HG02798 (cell line): ENCODE measurements at regions not wholly inside any gene's neighbourhood (a gene's known extent, or its start where the extent isn't known, plus 50 kb on each side); places are given as distances from the start of the nearest gene placed in this dataset.

ENCODE experiments used
- ATAC-seq: cut with Tn5 transposase; IDR thresholded peaks from one replicate; pipeline ENCODE4 v1.9.1; 2021; ENCODE audit warnings: mild to moderate bottlenecking; ENCODE audit not compliant: unreplicated experiment, poor library complexity

GRCh38 chr20:23282546-23282945 is 68.0 kb upstream of the NXT1 start:
- no peak for ATAC-seq

- no peak for ATAC-seq
Measured at GRCh38 chr20:23282111-23282510, 68.5 kb upstream of the NXT1 start.

- no peak for ATAC-seq
Measured at GRCh38 chr20:23279836-23280235, 70.8 kb upstream of the NXT1 start.

GRCh38 chr20:23278172-23278571 is 72.4 kb upstream of the NXT1 start:
- no peak for ATAC-seq

- no peak for ATAC-seq
Measured at GRCh38 chr20:23277316-23277715, 73.3 kb upstream of the NXT1 start.

DNA sequence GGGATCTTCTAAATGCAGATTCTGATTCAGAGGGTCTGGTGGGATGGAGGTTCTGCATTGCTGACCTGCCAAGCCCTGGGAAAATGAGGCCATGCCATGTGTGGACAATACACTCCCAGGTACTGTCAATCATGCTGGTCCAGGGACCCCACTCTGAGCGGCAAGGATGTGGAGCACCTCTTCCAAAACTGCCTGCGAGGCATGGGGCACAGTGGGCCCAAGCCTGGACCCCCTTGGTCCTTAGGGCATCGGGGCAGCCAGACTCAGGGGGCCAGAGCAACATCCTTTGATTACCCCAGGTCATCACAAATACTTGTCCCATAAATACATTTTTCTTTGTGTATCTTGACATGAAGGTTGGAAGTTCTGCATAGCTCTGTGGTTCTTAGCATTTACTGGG is 76.8 kb upstream of the NXT1 start:
- ATAC-seq, result no peak

DNA sequence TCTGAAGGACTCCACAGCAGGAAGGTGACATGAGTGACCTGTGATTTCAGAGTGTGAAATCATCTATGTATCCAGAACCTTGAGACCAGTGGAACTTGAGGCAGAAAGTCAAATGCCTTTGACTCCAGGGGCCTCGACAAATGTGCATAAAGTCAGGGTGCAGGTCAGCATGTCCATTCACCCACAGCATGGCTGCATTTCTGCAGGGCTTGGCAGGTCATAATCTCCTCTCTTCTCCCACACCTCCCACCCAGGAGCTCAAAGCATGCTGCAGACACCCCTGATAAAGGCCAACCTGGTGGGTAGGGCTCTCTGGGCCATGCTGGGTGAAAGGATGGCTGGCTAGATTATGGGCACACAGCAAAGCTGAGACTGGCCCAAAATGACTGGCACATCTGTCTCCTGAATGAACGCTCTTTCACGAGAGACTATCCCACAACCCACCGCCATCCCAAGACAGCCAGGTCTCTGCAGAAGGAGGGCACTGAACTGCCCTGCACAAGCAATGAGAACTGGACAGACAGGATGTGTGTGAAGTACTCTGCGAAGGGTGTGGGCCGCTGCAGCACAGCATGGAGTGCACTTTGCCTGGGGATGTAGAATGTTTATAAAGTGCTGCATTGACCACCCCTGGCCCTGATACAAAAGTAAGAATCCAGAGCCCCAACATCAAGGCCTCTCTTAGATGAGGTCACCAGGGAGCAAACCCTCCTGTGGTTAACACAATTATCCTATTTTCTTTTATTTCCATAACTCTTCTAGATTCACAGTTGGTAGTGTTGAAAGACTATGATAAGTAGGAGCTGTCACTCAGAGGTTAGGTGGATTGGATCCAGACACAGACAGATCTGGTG is 78.2 kb upstream of the NXT1 start:
- no peak for ATAC-seq

DNA sequence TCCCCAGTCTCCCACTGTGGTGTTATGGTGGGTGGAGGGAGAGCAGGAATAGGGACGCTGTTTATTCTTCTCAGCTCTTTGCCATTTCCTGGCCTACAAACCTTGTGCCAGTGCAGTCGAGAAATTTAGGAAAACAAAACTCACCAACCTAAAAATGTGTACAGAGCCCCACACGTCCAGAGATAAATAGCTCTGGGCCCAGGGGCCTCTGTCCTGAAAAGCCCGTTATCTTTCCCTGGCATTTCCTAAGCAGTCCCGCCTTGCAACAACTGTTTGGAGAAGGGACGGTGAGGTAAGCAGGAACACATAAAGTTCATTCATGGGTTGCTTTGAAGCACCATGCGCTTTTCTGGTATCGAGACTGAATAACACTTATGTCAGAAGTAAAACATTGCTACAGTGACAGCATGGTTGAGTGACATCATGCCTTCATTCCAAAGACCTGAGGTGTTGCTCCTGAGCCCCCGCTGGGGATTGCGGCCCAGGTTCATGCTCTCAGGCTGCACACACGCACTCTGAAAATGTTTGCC is 80.1 kb upstream of the NXT1 start:
- no peak for ATAC-seq

- no peak for ATAC-seq
Measured at GRCh38 chr20:23269954-23270353, 80.6 kb upstream of the NXT1 start.

GRCh38 chr20:23268792-23269354 is 81.7 kb upstream of the NXT1 start:
- no peak for ATAC-seq

DNA sequence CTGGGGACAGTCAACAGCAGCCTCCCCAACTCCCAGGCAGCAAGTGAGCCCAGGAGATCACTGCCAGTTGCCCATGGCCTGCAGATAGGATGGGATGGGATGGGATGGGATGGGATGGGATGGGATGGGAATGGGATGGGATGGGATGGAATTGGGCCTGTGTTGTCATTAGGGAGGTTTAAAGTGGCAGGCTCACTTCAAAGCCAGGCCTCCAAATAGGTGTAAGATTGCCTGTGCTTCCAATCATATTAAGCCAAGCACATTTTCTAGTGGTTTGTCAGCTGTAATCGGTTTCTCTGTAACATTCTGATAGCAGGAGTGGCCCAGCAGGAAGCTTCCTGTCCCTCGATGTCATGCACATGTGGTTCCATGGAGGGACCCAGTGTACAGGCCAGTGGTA is 82.7 kb upstream of the NXT1 start:
- no peak for ATAC-seq

GRCh38 chr20:23266530-23267398 is 83.8 kb upstream of the NXT1 start:
- ATAC-seq, result no peak

DNA sequence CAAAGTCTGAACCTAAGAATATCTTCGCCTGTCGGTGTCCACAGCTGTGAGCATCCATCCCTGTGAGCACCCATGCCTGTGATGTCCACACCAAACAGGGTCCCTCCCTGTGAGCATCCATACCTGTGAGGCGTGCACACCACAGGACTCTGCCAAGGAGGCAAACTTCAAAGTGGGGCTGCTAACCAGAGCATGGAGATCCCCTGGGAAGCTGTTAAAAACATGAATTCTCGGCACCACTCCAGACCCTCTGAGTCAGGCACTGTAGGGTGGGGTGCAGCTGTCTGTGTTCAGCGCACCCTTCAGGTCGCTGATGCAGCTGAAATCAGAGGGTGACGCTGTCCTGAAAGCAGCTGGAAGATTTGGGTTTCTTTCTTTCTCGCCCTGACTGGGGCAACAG is 85.4 kb upstream of the NXT1 start:
- ATAC-seq, result no peak

GRCh38 chr20:23264545-23264944 is 86.0 kb upstream of the NXT1 start:
- ATAC-seq, result no peak

DNA sequence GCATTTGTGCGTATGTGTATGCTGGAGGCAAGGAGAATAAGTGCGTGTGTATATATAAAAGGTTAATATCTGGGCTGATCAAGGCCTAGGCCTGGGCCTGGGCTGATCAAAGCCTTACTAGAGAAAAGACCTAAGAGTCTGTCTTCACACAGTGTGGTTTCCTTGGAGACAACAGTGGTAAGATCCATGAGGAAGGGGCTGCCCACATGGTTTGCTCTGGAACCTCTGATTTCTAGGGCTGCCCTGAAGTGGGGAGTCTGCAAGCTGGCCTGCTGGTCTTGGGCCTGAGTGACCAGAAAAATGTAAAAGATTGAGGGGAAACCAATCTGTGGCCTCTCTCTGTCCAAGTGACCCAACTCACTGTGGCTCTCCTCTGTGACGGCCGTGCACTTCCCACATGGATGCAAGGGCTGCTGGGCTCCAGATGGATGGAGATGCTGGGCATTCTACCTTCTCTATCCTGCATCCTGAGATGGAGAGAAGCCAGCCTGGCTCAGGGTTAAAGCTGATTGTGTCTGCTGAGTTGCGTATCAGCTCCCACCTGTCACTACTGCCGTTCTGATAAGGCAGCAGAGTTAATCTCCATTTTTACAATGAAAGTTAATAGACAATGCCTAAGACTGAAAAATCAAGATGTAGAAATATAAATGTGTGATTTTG is 90.3 kb upstream of the NXT1 start:
- ATAC-seq, result no peak

GRCh38 chr20:23258747-23259121 is 91.9 kb upstream of the NXT1 start:
- no peak for ATAC-seq

DNA sequence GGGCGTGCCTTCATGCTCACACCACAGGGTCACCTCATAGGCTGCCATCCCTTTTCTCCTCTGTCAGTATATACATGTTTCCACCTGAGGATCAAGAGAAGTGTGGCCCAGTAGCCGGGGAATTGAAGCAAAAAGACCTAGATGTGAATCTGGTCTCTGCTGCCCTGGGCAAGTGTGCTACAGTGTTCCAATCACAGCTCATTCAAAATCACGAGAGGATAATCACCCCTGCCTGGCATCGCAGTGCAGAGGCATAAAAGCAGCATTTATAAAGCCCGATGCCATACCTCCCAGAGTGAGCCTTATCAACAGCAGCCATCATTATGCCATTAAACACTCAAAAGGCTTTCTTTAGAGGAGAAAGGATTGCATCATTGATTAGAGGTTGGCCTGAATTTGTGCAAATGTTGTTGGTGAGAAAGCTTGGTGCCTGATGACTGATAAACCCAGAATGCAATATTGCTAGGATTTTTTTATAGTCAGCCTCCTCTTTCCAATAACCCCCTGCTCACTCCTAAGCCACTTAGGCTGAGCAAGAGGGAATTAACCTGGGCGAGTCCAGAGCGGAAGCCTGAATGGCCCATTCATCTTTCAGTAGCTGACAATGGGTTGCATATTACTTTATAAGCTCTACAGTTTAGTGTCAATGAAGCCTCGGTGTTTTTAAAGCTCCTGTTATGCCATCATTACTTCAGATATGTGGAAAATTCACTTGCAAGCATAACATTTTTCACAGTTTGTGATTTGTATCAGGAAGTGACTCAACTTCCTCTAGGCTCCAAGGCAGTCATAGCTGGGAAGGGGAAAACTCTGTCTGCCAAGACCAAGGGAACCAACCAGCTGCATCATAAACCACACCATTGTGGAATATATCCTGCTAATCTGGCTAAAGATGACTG is 92.5 kb upstream of the NXT1 start:
- ATAC-seq, result no peak

GRCh38 chr20:23257106-23257761 is 93.4 kb upstream of the NXT1 start:
- no peak for ATAC-seq
